Smooth muscle cell (in vitro differentiated cells): ENCODE measurements at regions not wholly inside any gene's neighbourhood (a gene's known extent, or its start where the extent isn't known, plus 50 kb on each side); places are given as distances from the start of the nearest gene placed in this dataset.

ENCODE experiments used
- DNase-seq: peaks from one replicate; lab custom pipeline; 2025; ENCODE audit not compliant: unreplicated experiment; lab: John Stamatoyannopoulos, UW
- H2AFZ ChIP-seq: fragments of 200-600 bp; sonication (generic); 2 replicates; pipeline ENCODE4 v1.6.0; 2016; ENCODE audit warnings: antibody characterized with exemption, low read depth, mild to moderate bottlenecking
- H3F3A ChIP-seq: fragments of 200-600 bp; sonication (generic); 2 replicates; pipeline ENCODE4 v1.6.0; 2017; ENCODE audit warnings: antibody characterized with exemption, low read depth
- H3K27ac ChIP-seq: fragments of 200-600 bp; sonication (generic); 2 replicates; pipeline ENCODE4 v1.5.1; 2016; ENCODE audit warnings: low read depth, mild to moderate bottlenecking
- H3K27me3 ChIP-seq: fragments of 200-600 bp; sonication (generic); 2 replicates; pipeline ENCODE4 v1.6.1; 2016; ENCODE audit warnings: low read depth, mild to moderate bottlenecking
- H3K36me3 ChIP-seq: fragments of 200-600 bp; sonication (generic); 2 replicates; pipeline ENCODE4 v1.5.1; 2016; ENCODE audit warnings: low read depth
- H3K4me1 ChIP-seq: fragments of 200-600 bp; sonication (generic); 2 replicates; pipeline ENCODE4 v1.5.1; 2016; ENCODE audit warnings: low read depth
- H3K4me2 ChIP-seq: fragments of 200-600 bp; sonication (generic); 2 replicates; pipeline ENCODE4 v1.6.0; 2016; ENCODE audit warnings: mild to moderate bottlenecking
- H3K4me3 ChIP-seq: fragments of 200-600 bp; sonication (generic); 2 replicates; pipeline ENCODE4 v1.5.1; 2016; ENCODE audit warnings: mild to moderate bottlenecking
- H3K79me2 ChIP-seq: fragments of 200-600 bp; sonication (generic); 2 replicates; pipeline ENCODE4 v1.6.0; 2016; ENCODE audit warnings: low read depth, mild to moderate bottlenecking
- H3K9ac ChIP-seq: fragments of 200-600 bp; sonication (generic); 2 replicates; pipeline ENCODE4 v1.6.0; 2016; ENCODE audit warnings: low read depth
- H3K9me3 ChIP-seq: fragments of 200-600 bp; sonication (generic); replicated peaks from 2 replicates; pipeline ENCODE4 v1.5.1; 2016; ENCODE audit warnings: low read depth
- H4K20me1 ChIP-seq: fragments of 200-600 bp; sonication (generic); 2 replicates; pipeline ENCODE4 v1.6.0; 2016; ENCODE audit warnings: low read depth
- CTCF ChIP-seq: fragments of 200-600 bp; sonication (generic); IDR thresholded peaks from 2 replicates; pipeline ENCODE4 v1.5.1; 2017; ENCODE audit warnings: borderline replicate concordance, mild to moderate bottlenecking, antibody characterized with exemption; ENCODE audit not compliant: insufficient read depth, poor library complexity, severe bottlenecking
- WGBS: methylation state at CpG from one replicate; pipeline ENCODE4 v1.1.7; 2016; ENCODE audit warnings: low lambda C conversion rate; 5-methylcytosine and 5-hydroxymethylcytosine counted together

- H2AFZ ChIP-seq = no peak overlapping the region
- no peak for TF ChIP-seq CTCF
- 58% methylated on average over 4 of the region's 4 CpGs for WGBS
Observed at GRCh38 chr10:22816298-22816653, 101.9 kb upstream of the PIP4K2A start.

GRCh38 chr10:22810643-22811465 lies 96.5 kb upstream of the PIP4K2A start:
- Histone ChIP-seq H4K20me1 (no peaks in the 10 kb centered on the region), H3K9ac (no peak overlapping the region), H3K79me2 (no peaks in the 10 kb centered on the region), H2AFZ (no peak overlapping the region), H3K4me1 (peaks cover 12% of the 10 kb centered on the region), H3K36me3 (no peaks in the 10 kb centered on the region), H3K27ac (no peak overlapping the region), H3K27me3 (no peaks in the 10 kb centered on the region), H3K4me2 (no peak overlapping the region), H3F3A (no peaks in the 10 kb centered on the region), H3K4me3 (no peak overlapping the region), H3K9me3 (no peaks in the 10 kb centered on the region)
- DNase-seq = no peak
- TF ChIP-seq CTCF = no peak
- WGBS = 56% methylated on average over 7 of the region's 7 CpGs

More at GRCh38 chr10:22816298-22816653, 101.9 kb upstream of the PIP4K2A start:
- Histone ChIP-seq H3F3A (no peaks in the 10 kb centered on the region), H3K4me2 (peak overlapping the region; percentile 28), H3K9me3 (no peaks in the 10 kb centered on the region), H3K27ac (peak overlapping the region; percentile 93), H3K36me3 (no peaks in the 10 kb centered on the region), H3K79me2 (no peaks in the 10 kb centered on the region), H3K27me3 (no peaks in the 10 kb centered on the region), H3K4me3 (no peak overlapping the region), H3K9ac (peak overlapping the region; percentile 67), H3K4me1 (peaks cover under 1% of the 10 kb centered on the region), H4K20me1 (no peaks in the 10 kb centered on the region)
- no peak for DNase-seq

DNA sequence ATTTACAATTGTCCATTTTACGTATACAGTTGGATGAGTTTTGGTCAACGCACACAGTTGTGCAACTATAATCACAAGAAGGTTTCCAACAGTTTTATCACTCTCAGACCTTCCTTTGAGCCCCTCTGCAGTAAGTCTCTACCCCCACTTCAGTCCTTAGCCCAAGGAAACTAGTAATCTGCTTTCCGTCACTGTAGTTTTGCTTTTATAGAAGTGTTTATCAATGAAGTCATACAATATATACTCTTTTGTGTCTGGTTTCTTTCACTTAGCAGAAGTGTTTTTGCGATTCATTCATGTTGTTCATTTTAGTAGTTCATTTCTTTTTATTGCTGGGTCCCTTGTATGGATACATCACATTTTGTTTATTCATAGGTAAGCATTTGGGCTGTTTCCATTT lies 92.9 kb upstream of the PIP4K2A start:
- H3K79me2 ChIP-seq = no peaks in the 10 kb centered on the region
- no peaks in the 10 kb centered on the region for H3K36me3 ChIP-seq
- H3K9me3 ChIP-seq = no peaks in the 10 kb centered on the region
- H3F3A ChIP-seq = no peaks in the 10 kb centered on the region
- peaks cover 24% of the 10 kb centered on the region for H3K4me1 ChIP-seq
- H3K9ac ChIP-seq = no peak overlapping the region
- H4K20me1 ChIP-seq = no peaks in the 10 kb centered on the region
- H3K4me3 ChIP-seq = no peak overlapping the region
- H3K27me3 ChIP-seq = no peaks in the 10 kb centered on the region
- no peak for DNase-seq
- no peak overlapping the region for H2AFZ ChIP-seq
- WGBS = 28% methylated on average over 4 of the region's 4 CpGs
- H3K4me2 ChIP-seq = peak overlapping the region; percentile 46
- no peak for TF ChIP-seq CTCF
- peak overlapping the region; percentile 2 for H3K27ac ChIP-seq

- H4K20me1 ChIP-seq = no peaks in the 10 kb centered on the region
- TF ChIP-seq CTCF = no peak
- 46% methylated on average over 4 of the region's 4 CpGs for WGBS
- H3K27me3 ChIP-seq = no peaks in the 10 kb centered on the region
- H3K4me2 ChIP-seq = peak overlapping the region; percentile 66
- H3K9me3 ChIP-seq = no peaks in the 10 kb centered on the region
- H3K4me3 ChIP-seq = no peak overlapping the region
- H3K9ac ChIP-seq = no peak overlapping the region
- no peak for DNase-seq
- no peak overlapping the region for H2AFZ ChIP-seq
- no peaks in the 10 kb centered on the region for H3F3A ChIP-seq
- no peak overlapping the region for H3K27ac ChIP-seq
- no peaks in the 10 kb centered on the region for H3K36me3 ChIP-seq
- peaks cover 16% of the 10 kb centered on the region for H3K4me1 ChIP-seq
- no peaks in the 10 kb centered on the region for H3K79me2 ChIP-seq
Observed at GRCh38 chr10:22805304-22805703, 90.9 kb upstream of the PIP4K2A start.
